Effector CD4-positive, alpha-beta T cell (primary cell): ENCODE measurements at regions not wholly inside any gene's neighbourhood (a gene's known extent, or its start where the extent isn't known, plus 50 kb on each side); places are given as distances from the start of the nearest gene placed in this dataset.

Source experiments
- DNase-seq: peaks from one replicate; pipeline ENCODE4 v3.0.0-alpha.2; 2020

DNA sequence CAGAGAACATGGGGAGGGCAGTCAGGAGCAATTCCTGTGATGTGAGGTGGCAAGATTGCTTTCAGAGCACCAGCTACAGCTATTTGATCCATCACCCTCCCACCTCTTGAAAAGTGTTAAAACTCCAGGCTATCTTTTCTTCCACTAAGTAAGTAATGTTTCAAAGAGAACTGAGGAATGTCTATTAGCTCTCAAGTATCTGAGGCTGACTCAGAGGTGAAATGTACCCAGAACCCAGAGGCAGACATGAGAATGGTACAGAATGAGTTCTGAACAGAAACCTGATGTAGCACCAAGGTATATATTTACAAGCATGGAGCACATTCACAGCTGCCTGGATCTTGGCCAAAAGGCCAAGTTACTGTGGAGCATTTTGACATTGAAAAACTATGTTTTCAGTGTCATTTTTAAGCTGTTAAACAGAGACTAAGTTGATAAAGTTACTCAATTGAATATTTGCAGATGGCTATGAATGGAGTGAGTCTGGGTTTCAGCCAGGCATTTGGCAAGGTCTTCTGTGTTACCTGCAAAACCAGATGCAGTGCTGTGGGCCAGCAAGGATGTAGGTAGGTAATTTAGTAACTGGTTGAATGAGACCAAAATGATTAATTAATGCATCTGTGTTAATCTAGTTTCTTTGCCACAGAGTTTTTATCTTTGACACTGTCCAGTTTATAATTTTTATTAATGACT, 227.7 kb upstream of the CD96 start:
- DNase-seq, result no peak

DNA sequence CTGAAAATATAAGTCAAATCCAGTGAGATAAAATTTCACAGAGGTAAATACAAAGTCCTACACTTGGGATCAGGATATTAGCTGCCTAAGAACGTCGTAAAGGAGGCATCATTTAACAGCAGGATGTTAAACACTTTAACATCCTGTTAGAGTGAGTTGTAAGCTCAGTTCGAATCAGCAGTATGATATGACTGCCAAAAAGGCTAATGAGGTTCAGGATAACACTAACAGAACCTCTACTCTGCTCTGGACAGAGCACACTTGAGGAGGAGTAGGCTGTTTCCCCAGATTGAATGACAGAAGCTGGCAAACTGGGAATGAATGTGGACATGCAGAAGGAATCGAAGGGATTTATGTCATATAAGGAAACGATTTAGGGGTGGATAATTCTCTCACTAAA, 227.1 kb upstream of the CD96 start:
- no peak for DNase-seq

DNA sequence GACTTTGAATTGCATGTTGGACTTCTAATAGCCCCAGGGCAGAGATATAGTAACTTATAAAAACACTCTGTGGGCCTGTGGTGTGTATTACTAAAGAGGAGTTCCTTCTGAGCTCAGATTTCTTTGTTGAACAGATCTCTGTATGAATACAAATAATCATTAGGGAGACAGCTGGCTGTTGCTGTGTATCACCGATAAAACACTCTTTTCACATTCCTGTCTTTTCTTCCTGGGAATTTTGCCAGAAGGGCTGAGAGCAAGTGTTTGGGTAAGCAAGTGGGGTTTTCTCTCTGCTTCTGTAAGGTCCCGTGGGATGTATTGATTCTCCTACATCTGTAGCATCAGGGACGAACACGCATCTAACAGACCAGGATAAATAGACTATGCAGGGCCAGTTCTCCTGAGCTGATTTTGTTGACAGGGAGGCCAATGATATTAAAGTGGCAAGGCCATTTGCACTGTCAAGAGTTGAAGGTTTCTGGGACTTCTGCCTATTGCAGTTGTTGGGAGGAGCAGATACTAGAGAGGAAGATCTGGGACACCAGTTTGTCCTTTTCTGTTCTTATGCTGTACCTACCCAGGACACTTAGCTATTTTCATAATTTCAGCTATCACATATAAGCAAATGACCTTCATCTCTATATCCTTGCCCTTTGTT, 225.9 kb upstream of the CD96 start:
- DNase-seq, result no peak

GRCh38 chr3:111318289-111318688, 223.7 kb upstream of the CD96 start:
- DNase-seq, result no peak

GRCh38 chr3:111319598-111319997, 222.4 kb upstream of the CD96 start:
- no peak for DNase-seq

DNA sequence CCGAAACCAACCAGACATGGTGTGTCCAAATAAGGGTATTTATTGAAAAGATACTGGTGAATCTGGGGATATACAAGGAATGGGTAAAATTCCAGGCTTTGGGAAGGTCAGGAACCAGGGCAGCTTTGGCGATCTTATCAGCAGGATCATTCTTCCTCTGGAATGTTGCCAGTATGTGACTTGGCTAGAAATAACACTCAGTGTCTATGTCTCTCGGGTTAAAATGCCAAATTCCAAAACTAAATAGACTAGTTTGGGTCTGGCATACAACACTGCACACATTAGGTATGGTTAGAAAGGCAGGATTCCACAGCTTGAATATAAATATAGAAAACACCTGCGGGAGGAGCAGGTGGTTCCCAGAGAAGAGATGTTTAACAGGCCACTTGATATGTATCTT, 220.2 kb upstream of the CD96 start:
- no peak for DNase-seq

GRCh38 chr3:111323019-111323418, 219.0 kb upstream of the CD96 start:
- no peak for DNase-seq

- no peak for DNase-seq
Observed at GRCh38 chr3:111324151-111324550, 217.8 kb upstream of the CD96 start.

- no peak for DNase-seq
Observed at GRCh38 chr3:111324645-111325044, 217.4 kb upstream of the CD96 start.

GRCh38 chr3:111325160-111325718, 216.8 kb upstream of the CD96 start:
- DNase-seq, result no peak

DNA sequence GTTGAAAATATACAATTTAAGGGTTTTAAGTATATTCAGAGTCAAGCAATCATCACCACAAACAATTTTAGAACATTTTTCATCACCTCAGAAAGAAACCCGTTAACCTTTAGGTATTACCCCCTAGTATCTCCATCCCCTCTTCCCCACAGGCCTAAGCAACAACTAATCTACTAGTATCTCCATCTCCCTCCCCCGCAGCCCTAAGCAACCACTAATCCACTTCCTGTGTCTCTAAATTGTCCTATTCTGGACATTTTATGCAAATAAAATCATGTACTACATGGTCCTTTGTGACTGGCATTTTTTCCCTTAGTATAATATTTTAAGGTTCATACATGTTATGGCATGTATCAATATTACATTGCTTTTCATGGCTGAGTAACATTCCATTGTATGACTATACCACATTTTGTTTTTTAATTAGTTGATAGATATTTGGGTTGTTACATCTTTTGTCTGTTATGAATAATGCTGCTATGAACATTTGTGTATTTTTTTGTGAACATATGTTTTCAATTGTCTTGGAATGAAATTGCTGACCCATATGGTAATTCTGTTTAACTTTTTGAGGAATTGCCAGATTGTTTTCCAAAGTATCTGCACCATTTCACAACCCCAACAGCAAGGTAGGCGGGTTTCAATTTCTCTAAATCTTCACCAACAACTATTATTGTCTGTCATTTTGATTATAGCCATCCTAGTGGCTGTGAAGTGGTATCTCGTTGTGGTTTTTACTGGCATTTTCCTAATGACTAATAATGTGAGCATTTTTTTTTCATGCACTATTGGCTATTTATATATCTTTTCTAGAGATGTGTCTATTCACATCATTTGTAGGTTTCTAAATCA, 215.6 kb upstream of the CD96 start:
- no peak for DNase-seq

DNA sequence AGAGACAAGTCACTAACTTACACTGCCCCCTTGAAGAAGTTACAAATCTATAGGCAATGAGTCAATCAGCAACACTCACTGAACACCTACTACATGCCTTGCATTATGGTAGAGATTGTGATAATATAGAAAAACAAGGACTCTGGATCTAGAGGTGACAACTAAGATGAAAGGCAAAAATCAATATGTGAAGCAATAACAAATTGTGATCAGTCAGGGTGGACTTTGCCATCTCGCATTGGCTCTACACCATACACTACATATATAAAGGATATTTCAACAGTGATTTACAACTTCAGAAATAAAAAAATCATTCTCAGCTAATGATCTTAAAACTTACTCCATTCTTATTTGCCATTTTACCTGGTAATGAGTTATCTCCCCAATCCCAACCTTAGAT, 210.7 kb upstream of the CD96 start:
- DNase-seq, result no peak

DNA sequence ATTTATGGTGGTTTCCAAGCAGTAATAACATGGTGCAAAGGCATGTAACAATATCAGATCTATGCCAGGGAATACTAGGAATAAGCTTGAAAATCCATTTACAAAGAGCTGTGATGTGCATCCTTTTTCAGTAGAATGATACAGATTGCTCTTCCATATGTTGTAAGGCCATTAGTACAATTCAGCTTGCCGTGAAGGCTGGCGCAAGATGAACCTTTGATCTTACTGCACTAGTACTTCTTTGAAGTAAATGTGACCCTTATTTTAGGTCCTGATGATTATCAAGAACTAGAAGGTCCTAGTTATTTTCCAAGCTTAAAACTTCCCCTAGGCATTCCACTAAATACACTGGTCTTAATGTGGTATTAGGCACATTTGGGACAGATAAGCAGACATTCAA, 210.1 kb upstream of the CD96 start:
- DNase-seq, result no peak

GRCh38 chr3:111332488-111333080, 209.4 kb upstream of the CD96 start:
- no peak for DNase-seq

- DNase-seq, result no peak
Observed at GRCh38 chr3:111333642-111334041, 208.4 kb upstream of the CD96 start.

DNA sequence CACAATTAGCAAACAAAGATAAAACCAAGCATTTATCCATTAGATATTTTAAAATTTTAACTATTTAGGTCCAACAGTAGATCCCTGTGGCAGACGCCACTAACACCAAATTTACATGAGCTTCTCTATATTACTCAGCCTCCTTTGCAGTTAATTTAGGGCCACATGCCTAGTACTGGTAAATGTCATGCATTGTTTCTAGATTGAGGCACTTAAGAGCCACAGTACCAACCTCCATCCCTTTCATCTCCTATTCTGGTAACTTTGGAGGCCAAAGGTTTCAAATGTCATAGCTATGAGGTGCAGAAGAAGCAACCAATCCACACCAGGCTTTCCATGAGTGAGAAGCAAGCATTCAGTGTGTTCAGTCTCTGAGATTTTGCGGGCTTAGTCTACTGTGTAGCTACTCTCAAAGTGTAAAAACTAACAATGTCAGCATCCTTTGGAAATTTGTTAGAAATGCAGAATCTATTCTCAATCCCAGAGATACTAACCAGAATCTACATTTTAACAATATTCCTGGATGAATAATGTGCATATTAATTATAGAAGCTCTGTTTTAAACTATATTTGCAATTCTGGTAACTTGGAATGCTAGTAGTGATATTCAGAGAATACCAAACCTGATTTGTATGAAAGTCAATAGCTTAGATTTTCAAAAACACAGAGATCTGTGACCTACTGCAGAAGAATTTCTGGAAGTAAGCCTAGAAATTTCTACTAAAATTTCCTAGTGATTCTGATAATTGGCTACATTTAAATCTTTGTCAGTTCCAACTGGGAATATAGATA, 206.3 kb upstream of the CD96 start:
- no peak for DNase-seq

DNA sequence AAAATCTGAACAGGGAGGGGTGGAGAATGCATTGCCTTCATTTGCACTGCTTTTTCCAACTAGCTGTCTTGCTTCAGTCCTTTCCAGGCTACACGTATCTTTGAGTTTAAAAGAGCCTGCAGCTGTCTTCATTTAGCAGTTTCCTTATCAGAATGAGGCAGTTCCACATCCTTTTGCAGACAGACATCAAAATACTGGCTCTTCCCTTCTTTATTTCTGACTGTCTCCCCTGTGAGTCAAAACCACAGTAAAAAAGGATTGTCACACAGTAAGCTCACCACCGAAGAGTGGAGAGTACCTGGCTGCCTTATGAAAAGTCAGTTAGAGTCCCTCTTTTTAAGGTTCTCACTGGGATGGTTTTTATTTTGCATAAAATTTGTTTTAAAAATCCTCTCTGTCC, 205.5 kb upstream of the CD96 start:
- DNase-seq, result no peak

DNA sequence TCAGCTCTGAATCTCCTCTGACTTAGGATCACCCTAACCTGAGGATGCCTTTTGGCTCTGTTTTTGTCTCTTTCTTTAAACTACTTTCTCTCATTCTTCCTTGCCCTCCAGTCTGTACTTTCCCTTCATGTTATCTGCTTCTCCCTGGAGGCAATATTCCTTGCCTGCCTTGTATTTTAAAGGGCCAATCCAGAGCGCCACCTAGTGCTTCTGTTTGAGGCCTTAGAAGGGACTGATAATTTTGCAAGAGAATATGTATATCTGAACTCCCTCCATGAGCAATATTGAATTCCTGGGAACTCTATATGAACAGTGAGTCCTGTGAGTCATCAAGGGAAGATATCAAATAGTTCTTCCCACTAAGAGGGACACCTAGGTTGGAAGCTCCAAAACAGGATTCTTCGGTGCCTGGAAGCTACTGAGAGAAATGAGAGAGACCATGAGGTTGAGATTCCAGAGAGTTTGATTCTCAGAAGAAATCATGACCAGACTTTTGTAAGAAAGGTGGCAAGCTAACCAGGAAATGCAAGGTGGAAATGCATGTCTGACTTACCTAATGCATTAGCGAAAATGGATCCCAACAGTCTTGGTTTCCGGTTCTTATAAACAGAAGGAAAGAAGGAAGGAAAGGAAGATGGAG, 203.8 kb upstream of the CD96 start:
- no peak for DNase-seq

GRCh38 chr3:111339017-111339416, 203.0 kb upstream of the CD96 start:
- DNase-seq, result no peak

GRCh38 chr3:111351334-111351733, 190.7 kb upstream of the CD96 start:
- DNase-seq, result no peak

GRCh38 chr3:111352585-111352984, 189.4 kb upstream of the CD96 start:
- DNase-seq, result no peak
